OCI-LY3 (cell line): ENCODE measurements at regions not wholly inside any gene's neighbourhood (a gene's known extent, or its start where the extent isn't known, plus 50 kb on each side); places are given as distances from the start of the nearest gene placed in this dataset.

ENCODE experiments used
- H2AFZ ChIP-seq: fragments of 200-600, 300-600 bp; shearing (Covaris generic); 2 replicates; pipeline ENCODE4 v1.6.0; 2014; ENCODE audit warnings: antibody characterized with exemption, low read depth, low read length
- H3K27ac ChIP-seq: fragments of 200-600, 300-600 bp; sonication (generic); 2 replicates; pipeline ENCODE4 v1.5.1; 2014; ENCODE audit warnings: mild to moderate bottlenecking, low read length, moderate library complexity, mixed read lengths
- H3K27me3 ChIP-seq: fragments of 200-600, 300-600 bp; sonication (generic); 2 replicates; pipeline ENCODE4 v1.6.1; 2014; ENCODE audit warnings: low read depth, low read length, mixed read lengths
- H3K36me3 ChIP-seq: fragments of 200-600, 300-600 bp; sonication (generic); replicated peaks from 2 replicates; pipeline ENCODE3; 2014; ENCODE audit warnings: low read depth, low read length, mixed read lengths
- H3K4me1 ChIP-seq: fragments of 300-600, 200-600 bp; sonication (generic); 2 replicates; pipeline ENCODE4 v1.6.1; 2014; ENCODE audit warnings: low read length, mixed read lengths
- H3K4me2 ChIP-seq: fragments of 200-600, 300-600 bp; sonication (generic); 2 replicates; pipeline ENCODE4 v1.6.1; 2014; ENCODE audit warnings: low read length, mixed read lengths
- H3K4me3 ChIP-seq: fragments of 300-600, 200-600 bp; sonication (generic); 2 replicates; pipeline ENCODE4 v1.5.1; 2014; ENCODE audit warnings: antibody characterized with exemption, mild to moderate bottlenecking, low read length, moderate library complexity
- H3K79me2 ChIP-seq: fragments of 300-600, 200-600 bp; shearing (Covaris generic); 2 replicates; pipeline ENCODE4 v1.6.1; 2014; ENCODE audit warnings: mild to moderate bottlenecking, low read length, mixed read lengths
- H3K9ac ChIP-seq: fragments of 300-600, 200-600 bp; shearing (Covaris generic); 2 replicates; pipeline ENCODE4 v1.6.0; 2014; ENCODE audit warnings: mild to moderate bottlenecking, low read length, moderate library complexity
- H3K9me3 ChIP-seq: fragments of 200-600, 300-600 bp; shearing (Covaris generic); 2 replicates; pipeline ENCODE4 v1.6.1; 2014; ENCODE audit warnings: low read length, mixed read lengths; ENCODE audit not compliant: insufficient read depth
- H4K20me1 ChIP-seq: fragments of 200-600, 300-600 bp; sonication (generic); 2 replicates; pipeline ENCODE4 v1.6.1; 2016; ENCODE audit warnings: low read length, mixed read lengths; ENCODE audit not compliant: insufficient read depth
- EZH2phosphoT487 ChIP-seq: fragments of 200-600 bp; shearing (Covaris generic); IDR thresholded peaks from 2 replicates; pipeline ENCODE4 v1.6.1; 2018; ENCODE audit warnings: antibody characterized with exemption, mixed run types, low read depth
- TF ChIP-seq, protein P1 (sequence below): fragments of 200-600, 300-600 bp; sonication (generic); IDR thresholded peaks from 2 replicates; pipeline ENCODE4 v1.5.1; 2014; ENCODE audit warnings: antibody characterized with exemption, low read length, low read depth

DNA sequence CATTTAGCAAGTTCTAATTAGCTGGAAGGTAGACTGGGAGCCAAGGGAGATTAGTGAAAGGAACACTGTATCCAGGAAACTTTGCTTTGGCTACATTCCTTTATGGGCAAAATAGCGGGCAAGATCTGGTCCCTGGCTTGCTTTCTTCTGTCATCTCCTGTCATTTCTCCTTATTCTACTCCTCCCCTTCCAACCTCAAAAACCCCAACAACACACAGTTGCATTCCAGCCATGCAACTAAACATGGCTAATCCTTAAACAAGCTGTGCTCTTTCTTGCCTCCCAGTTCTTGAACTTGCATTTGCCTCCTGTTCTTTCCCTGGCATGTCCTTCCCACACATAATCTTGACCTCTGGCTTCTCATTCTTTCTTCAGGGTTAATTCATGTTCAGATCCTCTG, 59.5 kb upstream of the CDCA7L start:
- no peaks in the 10 kb centered on the region for H3K79me2 ChIP-seq
- TF ChIP-seq, protein P1, sequence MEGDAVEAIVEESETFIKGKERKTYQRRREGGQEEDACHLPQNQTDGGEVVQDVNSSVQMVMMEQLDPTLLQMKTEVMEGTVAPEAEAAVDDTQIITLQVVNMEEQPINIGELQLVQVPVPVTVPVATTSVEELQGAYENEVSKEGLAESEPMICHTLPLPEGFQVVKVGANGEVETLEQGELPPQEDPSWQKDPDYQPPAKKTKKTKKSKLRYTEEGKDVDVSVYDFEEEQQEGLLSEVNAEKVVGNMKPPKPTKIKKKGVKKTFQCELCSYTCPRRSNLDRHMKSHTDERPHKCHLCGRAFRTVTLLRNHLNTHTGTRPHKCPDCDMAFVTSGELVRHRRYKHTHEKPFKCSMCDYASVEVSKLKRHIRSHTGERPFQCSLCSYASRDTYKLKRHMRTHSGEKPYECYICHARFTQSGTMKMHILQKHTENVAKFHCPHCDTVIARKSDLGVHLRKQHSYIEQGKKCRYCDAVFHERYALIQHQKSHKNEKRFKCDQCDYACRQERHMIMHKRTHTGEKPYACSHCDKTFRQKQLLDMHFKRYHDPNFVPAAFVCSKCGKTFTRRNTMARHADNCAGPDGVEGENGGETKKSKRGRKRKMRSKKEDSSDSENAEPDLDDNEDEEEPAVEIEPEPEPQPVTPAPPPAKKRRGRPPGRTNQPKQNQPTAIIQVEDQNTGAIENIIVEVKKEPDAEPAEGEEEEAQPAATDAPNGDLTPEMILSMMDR, result no peak
- TF ChIP-seq EZH2phosphoT487, result no peak
- no peak overlapping the region for H3K4me3 ChIP-seq
- H3K9me3 ChIP-seq, result no peaks in the 10 kb centered on the region
- no peak overlapping the region for H2AFZ ChIP-seq
- H3K4me1 ChIP-seq, result no peaks in the 10 kb centered on the region
- peaks cover 10% of the 10 kb centered on the region for H3K27me3 ChIP-seq
- no peaks in the 10 kb centered on the region for H3K36me3 ChIP-seq
- no peak overlapping the region for H3K4me2 ChIP-seq
- H3K27ac ChIP-seq, result no peak overlapping the region
- no peaks in the 10 kb centered on the region for H4K20me1 ChIP-seq
- H3K9ac ChIP-seq, result no peak overlapping the region

DNA sequence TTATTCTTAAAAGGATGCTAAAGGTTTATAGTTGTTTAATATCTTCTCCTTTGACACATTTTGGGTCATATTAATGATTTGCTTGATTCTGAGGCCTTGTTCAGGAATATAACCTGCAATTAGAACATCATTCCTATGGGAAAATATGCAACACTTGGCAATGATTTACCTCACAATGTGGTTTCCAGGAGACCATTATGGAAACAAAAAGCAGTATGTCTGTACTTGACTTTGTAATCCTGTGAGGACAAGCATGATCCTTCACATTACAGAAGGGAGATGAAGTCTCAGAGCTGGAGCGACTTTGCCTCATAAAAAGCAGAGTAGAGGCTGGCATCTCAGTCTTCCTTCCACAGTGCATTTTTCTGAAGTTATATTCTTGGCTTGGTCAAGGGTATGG, 57.0 kb upstream of the CDCA7L start:
- Histone ChIP-seq H2AFZ (no peak overlapping the region), H3K27me3 (peaks cover 6% of the 10 kb centered on the region), H3K27ac (no peak overlapping the region), H3K79me2 (no peaks in the 10 kb centered on the region), H3K36me3 (no peaks in the 10 kb centered on the region), H4K20me1 (no peaks in the 10 kb centered on the region), H3K4me1 (no peaks in the 10 kb centered on the region), H3K4me3 (no peak overlapping the region), H3K9me3 (no peaks in the 10 kb centered on the region), H3K4me2 (no peak overlapping the region), H3K9ac (no peak overlapping the region)
- TF ChIP-seq, protein P1, result no peak
- TF ChIP-seq EZH2phosphoT487, result no peak

DNA sequence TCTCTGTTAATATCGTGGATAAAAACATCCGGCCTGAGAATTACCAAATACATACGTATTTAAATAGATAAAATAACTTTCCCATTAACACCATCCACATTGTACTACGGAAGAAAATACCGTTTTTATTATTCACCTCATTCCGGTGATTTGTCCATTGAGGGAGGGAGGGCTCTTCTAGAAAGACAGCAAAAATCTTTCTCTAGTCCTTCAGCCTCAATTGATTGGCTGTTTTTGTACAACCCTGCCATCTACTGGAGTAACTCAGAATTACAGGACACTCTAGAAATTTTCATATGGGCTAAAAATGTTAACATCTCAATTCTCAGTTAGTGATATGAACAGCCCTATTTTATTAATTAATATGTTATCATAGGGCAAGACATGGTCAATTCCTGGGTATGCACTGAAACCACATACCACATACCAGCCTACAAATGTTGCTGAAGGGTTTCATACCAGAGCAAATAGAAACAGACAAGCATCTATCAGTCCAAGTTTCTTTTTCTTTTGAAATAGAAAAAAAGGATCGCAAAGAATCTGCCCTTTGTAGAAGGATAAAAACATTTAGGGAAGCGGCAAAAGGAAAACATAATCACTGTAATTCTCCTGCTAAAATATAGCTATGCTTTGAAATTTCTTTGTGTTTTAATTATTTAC, 55.8 kb upstream of the CDCA7L start:
- peak overlapping the region; percentile 44 for H3K4me3 ChIP-seq
- H3K9ac ChIP-seq, result no peak overlapping the region
- H3K9me3 ChIP-seq, result no peaks in the 10 kb centered on the region
- peaks cover 6% of the 10 kb centered on the region for H3K27me3 ChIP-seq
- H3K79me2 ChIP-seq, result no peaks in the 10 kb centered on the region
- peak overlapping the region; percentile 42 for H3K4me2 ChIP-seq
- H3K36me3 ChIP-seq, result no peaks in the 10 kb centered on the region
- TF ChIP-seq, protein P1, result peak; percentile 70
- TF ChIP-seq EZH2phosphoT487, result no peak
- no peaks in the 10 kb centered on the region for H4K20me1 ChIP-seq
- no peak overlapping the region for H2AFZ ChIP-seq
- no peak overlapping the region for H3K27ac ChIP-seq
- H3K4me1 ChIP-seq, result no peaks in the 10 kb centered on the region

DNA sequence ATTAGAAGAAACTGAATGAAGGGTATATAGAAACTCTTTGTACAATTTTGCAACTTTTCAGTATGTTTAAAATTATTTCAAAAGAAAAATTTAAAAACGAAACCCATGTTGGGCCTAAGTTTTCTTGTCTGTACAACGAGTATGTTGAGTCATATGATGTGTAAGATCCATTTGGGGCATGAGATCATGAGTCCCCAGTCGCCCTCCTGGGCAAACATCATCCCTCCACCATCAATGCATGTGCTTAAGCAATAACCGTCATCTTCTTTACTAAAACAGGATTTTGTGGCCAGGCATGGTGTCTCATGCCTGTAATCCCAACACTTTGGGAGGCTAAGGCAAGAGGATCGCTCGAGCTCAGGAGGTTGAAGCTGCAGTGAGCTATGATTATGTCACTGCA, 54.2 kb upstream of the CDCA7L start:
- Histone ChIP-seq H3K4me2 (no peak overlapping the region), H3K4me3 (no peak overlapping the region)

More for the DNA sequence above, 54.2 kb upstream of the CDCA7L start:
- Histone ChIP-seq H2AFZ (no peak overlapping the region), H3K27me3 (no peaks in the 10 kb centered on the region; the same call in 1 of the 2 replicates), H3K9me3 (no peaks in the 10 kb centered on the region), H3K79me2 (no peaks in the 10 kb centered on the region), H4K20me1 (no peaks in the 10 kb centered on the region), H3K36me3 (no peaks in the 10 kb centered on the region), H3K9ac (no peak overlapping the region), H3K27ac (no peak overlapping the region), H3K4me1 (no peaks in the 10 kb centered on the region)
- no peak for TF ChIP-seq EZH2phosphoT487
- TF ChIP-seq, protein P1, result no peak
